ENCODE measurements at regions not wholly inside any gene's neighbourhood (a gene's known extent, or its start where the extent isn't known, plus 50 kb on each side); places are given as distances from the start of the nearest gene placed in this dataset.

DNA sequence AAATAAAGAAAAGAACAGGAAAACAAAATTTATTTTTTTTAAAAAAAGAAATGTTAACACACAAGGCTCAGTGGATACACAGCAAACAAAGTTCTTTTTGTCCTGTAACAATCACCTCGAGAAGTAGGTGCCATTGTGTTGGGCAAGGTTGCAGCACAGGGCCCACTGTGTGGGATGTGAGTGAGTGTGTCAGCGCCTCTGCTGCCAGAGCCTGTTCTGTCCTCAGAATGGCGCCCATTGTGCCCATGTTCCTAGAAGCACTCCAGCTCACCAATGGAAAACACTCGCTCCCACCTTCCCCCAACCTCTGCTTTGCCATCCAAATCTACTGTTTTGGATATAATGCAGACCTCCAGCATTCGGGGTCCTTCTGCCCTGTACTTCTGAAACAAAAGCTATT, 84.9 kb upstream of the CLDN18 start:
- no peak for TF ChIP-seq CTCF (IDR thresholded peaks at IDR 0.05)
- no peak for TF ChIP-seq POLR2A (IDR thresholded peaks at IDR 0.05)

Measured in heart left ventricle (tissue), 13 donors.